MM.1S (cell line): ENCODE measurements at regions not wholly inside any gene's neighbourhood (a gene's known extent, or its start where the extent isn't known, plus 50 kb on each side); places are given as distances from the start of the nearest gene placed in this dataset.

Experiments used
- CTCF ChIP-seq: fragments of 300-600 bp; sonication (generic); IDR thresholded peaks from 2 replicates; pipeline ENCODE4 v1.5.1; 2016; ENCODE audit warnings: antibody characterized with exemption, low read length, mixed read lengths
- EZH2 ChIP-seq: fragments of 300-600 bp; sonication (generic); optimal IDR thresholded peaks from 2 replicates; pipeline ENCODE3; 2017; ENCODE audit warnings: low read depth, mild to moderate bottlenecking, antibody characterized with exemption, low read length, mixed read lengths
- EZH2phosphoT487 ChIP-seq: fragments of 300-600 bp; sonication (generic); IDR thresholded peaks from 2 replicates; pipeline ENCODE4 v1.6.1; 2018; ENCODE audit warnings: antibody characterized with exemption, low read length

- no peak for TF ChIP-seq CTCF
- no peak for TF ChIP-seq EZH2
- no peak for TF ChIP-seq EZH2phosphoT487
Measured at GRCh38 chr6:104162036-104162669, 697.6 kb downstream of the HACE1 start.
